ENCODE measurements at regions not wholly inside any gene's neighbourhood (a gene's known extent, or its start where the extent isn't known, plus 50 kb on each side); places are given as distances from the start of the nearest gene placed in this dataset.

DNA sequence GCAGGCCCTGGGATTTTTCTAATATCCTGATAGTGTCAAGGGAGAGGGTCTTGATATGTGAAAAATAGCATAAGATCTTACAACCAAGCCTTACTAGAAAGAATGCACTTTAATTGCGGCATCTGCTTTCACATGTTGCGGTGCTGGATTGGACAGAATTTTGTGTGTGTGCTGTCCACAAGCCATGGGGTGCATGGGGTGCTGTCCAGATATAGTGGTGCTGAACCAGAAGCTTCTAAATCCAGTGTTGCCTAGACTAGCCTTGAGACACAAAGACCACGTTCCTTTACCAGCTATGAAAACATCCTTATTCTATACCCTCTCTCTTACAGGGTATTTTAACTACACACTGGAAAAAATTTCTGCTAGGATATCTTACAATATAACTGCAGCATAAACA lies 244.0 kb downstream of the TMEM114 start:
- TF ChIP-seq, protein P1, sequence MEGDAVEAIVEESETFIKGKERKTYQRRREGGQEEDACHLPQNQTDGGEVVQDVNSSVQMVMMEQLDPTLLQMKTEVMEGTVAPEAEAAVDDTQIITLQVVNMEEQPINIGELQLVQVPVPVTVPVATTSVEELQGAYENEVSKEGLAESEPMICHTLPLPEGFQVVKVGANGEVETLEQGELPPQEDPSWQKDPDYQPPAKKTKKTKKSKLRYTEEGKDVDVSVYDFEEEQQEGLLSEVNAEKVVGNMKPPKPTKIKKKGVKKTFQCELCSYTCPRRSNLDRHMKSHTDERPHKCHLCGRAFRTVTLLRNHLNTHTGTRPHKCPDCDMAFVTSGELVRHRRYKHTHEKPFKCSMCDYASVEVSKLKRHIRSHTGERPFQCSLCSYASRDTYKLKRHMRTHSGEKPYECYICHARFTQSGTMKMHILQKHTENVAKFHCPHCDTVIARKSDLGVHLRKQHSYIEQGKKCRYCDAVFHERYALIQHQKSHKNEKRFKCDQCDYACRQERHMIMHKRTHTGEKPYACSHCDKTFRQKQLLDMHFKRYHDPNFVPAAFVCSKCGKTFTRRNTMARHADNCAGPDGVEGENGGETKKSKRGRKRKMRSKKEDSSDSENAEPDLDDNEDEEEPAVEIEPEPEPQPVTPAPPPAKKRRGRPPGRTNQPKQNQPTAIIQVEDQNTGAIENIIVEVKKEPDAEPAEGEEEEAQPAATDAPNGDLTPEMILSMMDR (IDR thresholded peaks at IDR 0.05) = no peak
- DNase-seq (ENCODE audit: low spot score in 2 of 2) = no peak
- Histone ChIP-seq H3K4me1 (no peaks in the 10 kb centered on the region), H3K27ac (no peak overlapping the region), H3K4me3 (no peak overlapping the region), H3K9me3 (no peaks in the 10 kb centered on the region), H3K27me3 (no peaks in the 10 kb centered on the region), H3K36me3 (no peaks in the 10 kb centered on the region)
- intact Hi-C loops (cut with DNase I) = no loop called here

DNA sequence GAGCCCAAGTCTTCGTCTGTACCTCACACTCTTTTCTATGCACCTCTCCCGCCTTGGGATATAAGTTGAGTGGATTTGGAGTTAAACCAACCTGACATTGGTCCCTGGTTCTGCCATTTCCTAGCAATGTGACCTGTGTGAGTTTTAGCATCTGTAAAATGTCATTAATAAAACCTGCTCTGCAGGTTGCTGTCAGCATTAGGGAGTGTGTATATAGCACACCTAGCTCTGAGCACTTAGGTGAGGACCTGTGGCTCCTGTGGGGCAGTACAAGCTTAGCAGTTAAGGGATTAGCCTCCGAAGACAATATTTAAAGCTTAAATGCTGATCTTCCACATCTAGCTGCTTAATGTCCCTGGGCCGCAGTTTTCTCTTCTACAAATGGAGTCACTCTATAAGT lies 248.0 kb downstream of the TMEM114 start:
- Histone ChIP-seq H3K4me1 (no peaks in the 10 kb centered on the region), H3K27ac (no peak overlapping the region), H3K36me3 (no peaks in the 10 kb centered on the region), H3K4me3 (no peak overlapping the region), H3K27me3 (no peaks in the 10 kb centered on the region), H3K9me3 (no peaks in the 10 kb centered on the region)
- TF ChIP-seq, protein P1 (IDR thresholded peaks at IDR 0.05) = no peak
- no peak for DNase-seq (ENCODE audit: low spot score in 2 of 2)
- intact Hi-C loops (cut with DNase I) = no loop called here

GRCh38 chr16:8330761-8331160 lies 259.6 kb downstream of the TMEM114 start:
- Histone ChIP-seq H3K4me1 (no peaks in the 10 kb centered on the region), H3K27ac (no peak overlapping the region), H3K9me3 (no peaks in the 10 kb centered on the region), H3K36me3 (no peaks in the 10 kb centered on the region), H3K4me3 (no peak overlapping the region), H3K27me3 (no peaks in the 10 kb centered on the region)
- DNase-seq (ENCODE audit: low spot score in 2 of 2) = no peak
- TF ChIP-seq, protein P1 (IDR thresholded peaks at IDR 0.05) = no peak
- intact Hi-C loops (cut with DNase I) = no loop called here

- no peak overlapping the region for H3K27ac ChIP-seq
- no peaks in the 10 kb centered on the region for H3K4me1 ChIP-seq
- no peaks in the 10 kb centered on the region for H3K36me3 ChIP-seq
- DNase-seq (ENCODE audit: low spot score in 2 of 2) = no peak
- no peaks in the 10 kb centered on the region for H3K27me3 ChIP-seq
- H3K4me3 ChIP-seq = no peak overlapping the region
- TF ChIP-seq, protein P1 (IDR thresholded peaks at IDR 0.05) = no peak
- H3K9me3 ChIP-seq = no peaks in the 10 kb centered on the region
- intact Hi-C loops (cut with DNase I) = no loop called here
Observed at GRCh38 chr16:8326232-8326631, 264.1 kb downstream of the TMEM114 start.

GRCh38 chr16:8323153-8323552 lies 267.2 kb downstream of the TMEM114 start:
- Histone ChIP-seq H3K27ac (no peak overlapping the region), H3K27me3 (no peaks in the 10 kb centered on the region), H3K4me1 (no peaks in the 10 kb centered on the region), H3K9me3 (no peaks in the 10 kb centered on the region), H3K36me3 (no peaks in the 10 kb centered on the region), H3K4me3 (no peak overlapping the region)
- intact Hi-C loops (cut with DNase I) = no loop called here
- TF ChIP-seq, protein P1 (IDR thresholded peaks at IDR 0.05) = no peak
- no peak for DNase-seq (ENCODE audit: low spot score in 2 of 2)

- H3K4me3 ChIP-seq = no peak overlapping the region
- H3K36me3 ChIP-seq = no peaks in the 10 kb centered on the region
- no peaks in the 10 kb centered on the region for H3K27me3 ChIP-seq
- no peak for DNase-seq (ENCODE audit: low spot score in 2 of 2)
- no peaks in the 10 kb centered on the region for H3K9me3 ChIP-seq
- TF ChIP-seq, protein P1 (IDR thresholded peaks at IDR 0.05) = no peak
- H3K27ac ChIP-seq = no peak overlapping the region
- intact Hi-C loops (cut with DNase I) = no loop called here
- no peaks in the 10 kb centered on the region for H3K4me1 ChIP-seq
Observed at GRCh38 chr16:8320131-8320530, 270.2 kb downstream of the TMEM114 start.
